Glomerular visceral epithelial cell (primary cell): ENCODE measurements at regions not wholly inside any gene's neighbourhood (a gene's known extent, or its start where the extent isn't known, plus 50 kb on each side); places are given as distances from the start of the nearest gene placed in this dataset.
A peak's percentile ranks its signal among the peaks of the same experiment; 100 is the strongest.

Experiments
- DNase-seq: peaks from one replicate; pipeline ENCODE4 v3.0.0-alpha.2; 2016; ENCODE audit errors: extremely low spot score

- no peak for DNase-seq
Measured at GRCh38 chr5:143664623-143665022, 147.3 kb upstream of the HMHB1 start.

- DNase-seq, result no peak
Measured at GRCh38 chr5:143663872-143664271, 148.1 kb upstream of the HMHB1 start.

GRCh38 chr5:143662020-143662419 is 149.9 kb upstream of the HMHB1 start:
- DNase-seq, result no peak

GRCh38 chr5:143660625-143661024 is 151.3 kb upstream of the HMHB1 start:
- DNase-seq, result no peak

GRCh38 chr5:143659599-143660238 is 152.2 kb upstream of the HMHB1 start:
- DNase-seq, result no peak

GRCh38 chr5:143658956-143659355 is 153.0 kb upstream of the HMHB1 start:
- DNase-seq, result no peak

- DNase-seq, result no peak
Measured at GRCh38 chr5:143657647-143658285, 154.2 kb upstream of the HMHB1 start.

GRCh38 chr5:143653766-143654282 is 158.1 kb upstream of the HMHB1 start:
- DNase-seq, result no peak

- DNase-seq, result no peak
Measured at GRCh38 chr5:143653256-143653655, 158.7 kb upstream of the HMHB1 start.

- DNase-seq, result peak; percentile 52
Measured at GRCh38 chr5:143652108-143652700, 159.8 kb upstream of the HMHB1 start.

- DNase-seq, result no peak
Measured at GRCh38 chr5:143649937-143650621, 161.9 kb upstream of the HMHB1 start.

GRCh38 chr5:143648696-143649095 is 163.3 kb upstream of the HMHB1 start:
- DNase-seq, result no peak

GRCh38 chr5:143646961-143647360 is 165.0 kb upstream of the HMHB1 start:
- DNase-seq, result no peak

- DNase-seq, result no peak
Measured at GRCh38 chr5:143645356-143645755, 166.6 kb upstream of the HMHB1 start.

GRCh38 chr5:143644727-143645126 is 167.2 kb upstream of the HMHB1 start:
- DNase-seq, result no peak

GRCh38 chr5:143642791-143643190 is 169.2 kb upstream of the HMHB1 start:
- DNase-seq, result peak; percentile 15

- DNase-seq, result no peak
Measured at GRCh38 chr5:143641549-143642355, 170.2 kb upstream of the HMHB1 start.

GRCh38 chr5:143638654-143639053 is 173.3 kb upstream of the HMHB1 start:
- no peak for DNase-seq

- DNase-seq, result no peak
Measured at GRCh38 chr5:143636931-143637528, 174.9 kb upstream of the HMHB1 start.

- DNase-seq, result no peak
Measured at GRCh38 chr5:143635888-143636287, 176.1 kb upstream of the HMHB1 start.

- no peak for DNase-seq
Measured at GRCh38 chr5:143635146-143635752, 176.7 kb upstream of the HMHB1 start.
